PC-9 (cell line): ENCODE measurements at regions not wholly inside any gene's neighbourhood (a gene's known extent, or its start where the extent isn't known, plus 50 kb on each side); places are given as distances from the start of the nearest gene placed in this dataset.
"Not testable (repeated sequence)": the region's sequence is repeated elsewhere in the genome, so short reads cannot be mapped to it uniquely, and the experiment has no call there.

Source experiments
- BruUV-seq: library from RNA; stranded (reverse); fragments of 400-500 nt; replicated peaks from 2 replicates; lab custom pipeline; 2021; lab: Mats Ljungman, UMichigan
- CTCF ChIA-PET: fragments of 300-600 bp; sonication (Branson Sonifier 250); formaldehyde crosslinking; loops from one replicate; lab custom pipeline; 2022; ENCODE audit warnings: antibody characterized with exemption; lab: Charles Lee
- POLR2A ChIA-PET: fragments of 300-600 bp; sonication (Branson Sonifier 250); formaldehyde crosslinking; loops from one replicate; lab custom pipeline; 2022; ENCODE audit warnings: antibody characterized with exemption; ENCODE audit not compliant: unreplicated experiment; lab: Charles Lee
- DNase-seq, 2 experiments: peaks; one replicate each; pipeline versions ENCODE4 v3.0.0 to v3.0.0-alpha.2; 2015 to 2022; ENCODE audit warnings: mixed read lengths in 1 of 2
- H2AFZ ChIP-seq: fragments of 200-600 bp; sonication (generic); 2 replicates; pipeline ENCODE4 v1.8.1; 2017; ENCODE audit warnings: antibody characterized with exemption
- H3F3A ChIP-seq: fragments of 200-600 bp; sonication (generic); 2 replicates; pipeline ENCODE4 v1.8.1; 2017; ENCODE audit warnings: antibody characterized with exemption, mild to moderate bottlenecking, low read depth; ENCODE audit not compliant: insufficient read depth
- H3K27ac ChIP-seq: fragments of 200-600 bp; sonication (generic); 2 replicates; pipeline ENCODE4 v1.6.1; 2016; ENCODE audit warnings: mixed run types
- H3K27me3 ChIP-seq: fragments of 200-600 bp; sonication (generic); 2 replicates; pipeline ENCODE4 v1.6.1; 2016; ENCODE audit warnings: low read depth, mixed run types; ENCODE audit not compliant: insufficient read depth
- H3K36me3 ChIP-seq: fragments of 200-600 bp; sonication (generic); 2 replicates; pipeline ENCODE4 v1.6.1; 2016; ENCODE audit warnings: low read depth, mixed run types
- H3K4me1 ChIP-seq: fragments of 200-600 bp; sonication (generic); replicated peaks from 2 replicates; pipeline ENCODE4 v1.6.1; 2016; ENCODE audit warnings: mixed run types; ENCODE audit not compliant: insufficient read depth
- H3K4me2 ChIP-seq: fragments of 200-600 bp; sonication (generic); 2 replicates; pipeline ENCODE4 v1.6.1; 2017; ENCODE audit warnings: mixed run types
- H3K4me3 ChIP-seq: fragments of 200-600 bp; sonication (generic); 2 replicates; pipeline ENCODE4 v1.6.1; 2016; ENCODE audit warnings: mixed run types
- H3K79me2 ChIP-seq: fragments of 200-600 bp; sonication (generic); 2 replicates; pipeline ENCODE4 v1.6.1; 2017; ENCODE audit warnings: low read depth, mixed run types
- H3K9me2 ChIP-seq: fragments of 200-600 bp; sonication (generic); 2 replicates; pipeline ENCODE4 v1.8.1; 2017; ENCODE audit warnings: mild to moderate bottlenecking; ENCODE audit not compliant: insufficient read depth
- H3K9me3 ChIP-seq: fragments of 200-600 bp; sonication (generic); 2 replicates; pipeline ENCODE4 v1.8.1; 2016; ENCODE audit warnings: low read depth; ENCODE audit not compliant: insufficient read depth
- H4K20me1 ChIP-seq: fragments of 200-600 bp; sonication (generic); 2 replicates; pipeline ENCODE4 v1.8.1; 2017; ENCODE audit not compliant: insufficient read depth
- CTCF ChIP-seq: fragments of 200-600 bp; sonication (generic); conservative IDR thresholded peaks from 2 replicates; pipeline ENCODE4 v1.6.1; 2017; ENCODE audit warnings: mixed run types, antibody characterized with exemption, mild to moderate bottlenecking, moderate library complexity
- EZH2 ChIP-seq: fragments of 200-600 bp; sonication (generic); IDR thresholded peaks from 2 replicates; pipeline ENCODE4 v1.8.0; 2017; ENCODE audit warnings: antibody characterized with exemption, low read depth
- intact Hi-C: fragments of 100-400 bp; cut with micrococcal nuclease; formaldehyde crosslinking; loops from one replicate; pipeline ENCODE4 v1.10.0; 2022; ENCODE audit not compliant: unreplicated experiment

- BruUV-seq: no TSS peak
- no peaks in the 10 kb centered on the region for H3K27me3 ChIP-seq
- no peak overlapping the region for H3K27ac ChIP-seq
- DNase-seq: no peak
- TF ChIP-seq EZH2 (no peak), CTCF (no peak)
- H3K36me3 ChIP-seq: no peaks in the 10 kb centered on the region
- intact Hi-C loops: no loop called here
- H2AFZ ChIP-seq: no peak overlapping the region
- H4K20me1 ChIP-seq: no peaks in the 10 kb centered on the region
- no peaks in the 10 kb centered on the region for H3K9me2 ChIP-seq
- no peak overlapping the region for H3K4me3 ChIP-seq
- H3K9me3 ChIP-seq: no peaks in the 10 kb centered on the region
- H3K4me2 ChIP-seq: no peak overlapping the region
- H3K79me2 ChIP-seq: no peaks in the 10 kb centered on the region
- CTCF ChIA-PET: no interaction called here
- H3F3A ChIP-seq: no peaks in the 10 kb centered on the region
- no peaks in the 10 kb centered on the region for H3K4me1 ChIP-seq
- POLR2A ChIA-PET: no interaction called here
Measured at GRCh38 chr4:127335073-127335620, 297.6 kb upstream of the INTU start.

- ChIA-PET POLR2A (no interaction called here), CTCF (no interaction called here)
- no peak overlapping the region for H3K4me2 ChIP-seq
- H3K79me2 ChIP-seq: no peaks in the 10 kb centered on the region
- H3K9me2 ChIP-seq: no peaks in the 10 kb centered on the region
- DNase-seq: no peak
- H3K4me1 ChIP-seq: no peaks in the 10 kb centered on the region
- H2AFZ ChIP-seq: no peak overlapping the region
- H4K20me1 ChIP-seq: no peaks in the 10 kb centered on the region
- no peaks in the 10 kb centered on the region for H3K27me3 ChIP-seq
- no peaks in the 10 kb centered on the region for H3K36me3 ChIP-seq
- TF ChIP-seq CTCF (no peak), EZH2 (no peak)
- intact Hi-C loops: no loop called here
- H3K27ac ChIP-seq: no peak overlapping the region
- no peaks in the 10 kb centered on the region for H3F3A ChIP-seq
- H3K9me3 ChIP-seq: no peaks in the 10 kb centered on the region
- no peak overlapping the region for H3K4me3 ChIP-seq
- no TSS peak for BruUV-seq
Measured at GRCh38 chr4:127335732-127336131, 297.0 kb upstream of the INTU start.

- H3K9me3 ChIP-seq, DNase-seq, H3K4me1 ChIP-seq, intact Hi-C loops, H2AFZ ChIP-seq, H3K36me3 ChIP-seq, H3K27me3 ChIP-seq, H3K27ac ChIP-seq, CTCF ChIA-PET, H3K79me2 ChIP-seq, H4K20me1 ChIP-seq, BruUV-seq, H3K4me3 ChIP-seq, H3K9me2 ChIP-seq, POLR2A ChIA-PET, H3K4me2 ChIP-seq, H3F3A ChIP-seq: not testable (repeated sequence)
Measured at GRCh38 chr4:127343123-127343522, 289.6 kb upstream of the INTU start.

- Histone ChIP-seq H3K4me1 (no peaks in the 10 kb centered on the region), H3K4me2 (no peak overlapping the region), H3K27ac (no peak overlapping the region), H3K9me3 (no peaks in the 10 kb centered on the region), H3K27me3 (no peaks in the 10 kb centered on the region), H2AFZ (no peak overlapping the region), H3K79me2 (no peaks in the 10 kb centered on the region), H3K9me2 (no peaks in the 10 kb centered on the region), H4K20me1 (no peaks in the 10 kb centered on the region), H3F3A (no peaks in the 10 kb centered on the region), H3K36me3 (no peaks in the 10 kb centered on the region), H3K4me3 (no peak overlapping the region)
- intact Hi-C loops: no loop called here
- BruUV-seq: no TSS peak
- no peak for TF ChIP-seq EZH2
- TF ChIP-seq CTCF: no peak
- ChIA-PET POLR2A (no interaction called here), CTCF (no interaction called here)
- DNase-seq: no peak
Measured at GRCh38 chr4:127344071-127344470, 288.7 kb upstream of the INTU start.
